ENCODE measurements at regions not wholly inside any gene's neighbourhood (a gene's known extent, or its start where the extent isn't known, plus 50 kb on each side); places are given as distances from the start of the nearest gene placed in this dataset.
"Not testable (repeated sequence)": the region's sequence is repeated elsewhere in the genome, so short reads cannot be mapped to it uniquely, and the experiment has no call there.

DNA sequence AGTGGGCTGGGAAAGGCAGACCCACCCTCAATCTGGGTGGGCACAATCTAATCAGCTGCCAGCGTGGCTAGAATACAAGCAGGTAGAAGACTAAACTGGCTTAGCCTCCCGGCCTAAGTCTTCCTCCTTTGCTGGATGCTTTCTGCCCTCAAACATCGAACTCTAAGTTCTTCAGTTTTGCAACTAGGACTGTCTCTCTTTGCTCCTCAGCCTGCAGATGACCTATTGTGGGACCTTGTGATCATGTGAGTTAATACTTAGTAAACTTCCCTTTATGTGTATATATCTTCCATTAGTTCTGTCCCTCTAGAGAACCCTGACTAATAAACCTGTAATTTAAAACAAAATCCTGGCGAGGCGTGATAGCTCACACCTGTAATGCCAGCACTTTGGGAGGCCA, 51.8 kb upstream of the SLC39A8 start:
- DNase-seq (ENCODE audit: low read depth in 3 of 3, low spot score in 1 of 3): not testable (repeated sequence)

DNA sequence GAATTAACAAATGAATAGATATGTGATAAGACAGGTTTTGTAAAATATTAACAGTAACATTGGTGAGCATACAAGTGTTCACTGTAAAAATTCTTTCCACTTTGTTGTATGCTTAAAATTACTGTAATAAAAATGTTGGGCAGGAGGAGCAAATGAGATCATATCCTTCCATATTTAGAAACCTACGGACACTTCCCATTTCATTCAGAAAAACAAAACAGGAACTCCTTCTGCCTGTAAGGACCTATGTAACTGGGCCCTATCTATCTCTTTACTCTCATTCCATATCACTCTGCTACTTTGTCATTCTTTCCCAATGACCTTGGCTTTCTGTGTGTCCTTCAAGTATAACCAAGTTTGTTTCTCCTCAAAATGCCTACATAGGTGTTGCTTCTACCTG, 53.7 kb upstream of the SLC39A8 start:
- no peak for DNase-seq (ENCODE audit: low read depth in 3 of 3, low spot score in 1 of 3)

DNA sequence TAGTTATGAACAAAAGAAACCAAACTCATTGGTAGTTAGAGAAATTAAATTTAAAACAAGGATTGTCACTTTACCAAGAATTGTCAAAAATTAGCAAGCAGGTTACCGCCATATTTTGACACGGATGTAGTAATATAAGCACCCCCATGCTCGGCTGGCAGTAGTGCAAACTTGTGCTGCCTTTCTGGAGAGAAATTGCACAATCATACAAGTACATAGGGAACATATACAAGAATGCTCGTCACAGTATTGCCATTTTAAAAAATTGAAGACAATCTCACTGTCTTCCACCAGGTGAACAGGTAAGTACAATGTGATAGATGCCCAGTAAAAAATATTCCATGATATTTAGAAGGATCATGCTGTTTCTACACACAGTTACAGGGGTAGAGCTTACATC, 55.6 kb upstream of the SLC39A8 start:
- no peak for DNase-seq (ENCODE audit: low read depth in 3 of 3, low spot score in 1 of 3)

DNA sequence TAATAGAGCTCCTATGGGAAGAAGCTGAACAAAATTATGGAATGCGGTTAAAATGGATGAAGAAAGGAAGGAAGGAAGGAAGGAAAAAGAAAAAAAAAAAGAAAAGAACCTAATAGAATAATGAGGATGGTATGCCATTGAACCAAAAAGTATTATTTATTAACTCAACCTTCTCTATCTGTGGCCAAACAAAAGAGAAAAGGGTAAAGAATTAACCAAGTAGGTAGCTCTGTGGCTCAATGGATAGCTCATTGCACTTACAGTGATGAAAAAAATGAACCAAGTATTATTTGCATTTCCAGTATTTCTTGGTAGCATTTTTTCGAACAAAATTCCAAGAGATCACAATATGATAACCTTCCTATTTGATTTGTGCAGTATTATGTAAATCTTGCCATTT, 56.9 kb upstream of the SLC39A8 start:
- DNase-seq (ENCODE audit: low read depth in 3 of 3, low spot score in 1 of 3): no peak

DNA sequence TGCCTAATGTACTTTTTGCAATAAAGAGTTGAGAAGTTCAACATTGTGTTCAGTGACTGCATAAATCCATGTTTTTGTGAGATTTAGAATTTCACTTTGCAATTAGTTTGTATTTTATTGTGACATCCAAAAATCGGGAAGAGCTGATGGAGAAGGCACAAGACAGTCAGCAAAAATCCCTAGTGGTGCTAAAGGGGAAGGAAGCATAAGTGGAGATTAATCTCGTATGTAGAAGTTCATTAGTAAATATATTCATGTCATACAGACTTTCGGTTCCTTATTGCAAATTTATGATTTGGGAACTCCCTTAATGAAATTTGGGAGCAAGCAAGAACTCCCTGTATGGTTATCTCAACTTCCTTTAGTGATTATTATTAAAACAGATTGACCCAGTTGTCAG, 57.8 kb upstream of the SLC39A8 start:
- no peak for DNase-seq (ENCODE audit: low read depth in 3 of 3, low spot score in 1 of 3)

DNA sequence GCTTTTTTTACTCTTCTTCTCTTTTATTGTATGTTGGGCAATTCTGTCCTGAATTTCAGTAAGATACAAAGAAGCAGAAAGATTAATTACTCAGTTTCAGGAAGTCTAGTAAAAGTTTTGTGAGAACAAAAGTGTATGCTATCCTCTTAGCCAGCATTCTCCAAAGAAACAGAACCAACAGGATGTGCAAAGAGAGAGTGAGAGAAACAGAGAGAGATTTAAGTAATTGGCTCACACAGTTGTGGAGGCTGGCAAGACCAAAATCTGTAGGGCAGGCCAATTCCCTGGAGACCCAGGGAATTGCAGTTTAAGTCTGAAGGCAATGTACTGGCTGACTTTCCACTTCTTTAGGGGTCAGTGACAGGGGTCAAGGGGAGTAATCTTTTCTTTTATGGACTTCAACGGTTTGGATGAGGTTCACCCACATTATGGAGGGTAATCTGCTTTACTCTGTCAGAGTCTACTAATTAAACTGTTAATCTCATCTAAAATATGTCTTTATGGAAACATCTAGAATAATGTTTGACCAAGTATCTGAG, 59.2 kb upstream of the SLC39A8 start:
- DNase-seq (ENCODE audit: low read depth in 3 of 3, low spot score in 1 of 3): no peak

DNA sequence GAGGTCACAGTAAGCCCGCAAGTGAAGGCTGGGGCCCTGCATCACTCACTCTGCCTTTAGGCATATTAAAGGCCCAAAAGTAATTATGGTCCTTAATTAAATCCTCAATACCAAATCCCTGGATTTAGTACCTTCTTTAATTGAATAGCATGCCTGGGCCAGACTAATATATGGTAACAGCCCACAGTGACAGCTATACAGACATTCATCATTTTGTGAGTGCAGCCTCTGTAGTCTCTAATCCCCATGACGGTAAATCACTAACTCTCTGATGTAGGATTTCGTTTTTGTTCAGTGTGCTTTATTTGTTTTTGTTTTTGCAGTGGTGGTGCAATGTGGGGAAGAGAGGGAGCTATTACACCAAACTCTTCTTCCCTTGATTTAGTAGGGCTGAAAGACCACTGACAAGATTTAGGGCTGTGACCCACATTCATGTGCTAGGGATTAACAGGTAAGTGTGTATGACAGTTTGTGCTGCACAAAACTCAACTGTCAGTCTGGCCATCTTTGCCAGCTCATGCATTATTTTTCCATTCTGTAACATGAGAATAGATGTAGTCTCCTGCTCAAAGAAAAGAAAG, 60.6 kb upstream of the SLC39A8 start:
- DNase-seq (ENCODE audit: low read depth in 3 of 3, low spot score in 1 of 3): no peak

DNA sequence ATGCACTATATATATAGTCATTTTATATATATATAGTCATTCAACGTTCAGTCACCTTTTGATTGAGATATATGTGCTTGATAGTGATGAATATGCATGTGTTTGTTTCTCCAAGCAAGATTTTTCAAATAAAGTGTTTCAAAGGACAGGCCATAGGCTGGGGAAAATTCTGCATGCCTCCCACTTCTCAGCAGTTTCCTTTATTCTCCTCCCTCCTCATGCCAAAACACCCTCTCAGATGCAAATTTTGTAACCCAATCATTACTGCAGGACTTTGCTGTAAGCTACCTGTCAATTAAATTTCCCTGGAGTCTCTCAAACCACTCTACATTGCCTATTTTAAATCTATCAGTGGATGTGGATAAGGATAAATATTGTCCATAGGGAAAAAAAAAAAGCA, 65.6 kb upstream of the SLC39A8 start:
- not testable (repeated sequence) for DNase-seq (ENCODE audit: low read depth in 3 of 3, low spot score in 1 of 3)

DNA sequence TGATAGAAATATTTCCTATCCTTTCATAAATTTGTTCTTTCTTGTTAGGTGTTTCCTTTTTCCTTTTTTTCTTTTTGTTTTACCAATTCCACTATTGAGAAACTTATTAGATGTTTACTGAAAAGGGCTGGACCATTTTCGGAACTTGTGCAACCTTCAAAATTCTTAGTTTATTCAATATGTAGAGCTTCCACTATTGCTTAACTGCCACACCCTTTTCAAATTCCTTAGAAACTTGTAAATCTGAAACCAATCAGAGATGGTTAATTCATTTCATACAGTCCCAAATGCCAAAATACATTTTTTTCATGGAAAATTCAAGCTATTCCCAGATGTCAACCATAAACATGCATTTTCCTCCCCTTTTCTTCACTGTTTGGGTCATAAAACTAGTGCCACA, 66.1 kb upstream of the SLC39A8 start:
- DNase-seq (ENCODE audit: low read depth in 3 of 3, low spot score in 1 of 3): no peak

DNA sequence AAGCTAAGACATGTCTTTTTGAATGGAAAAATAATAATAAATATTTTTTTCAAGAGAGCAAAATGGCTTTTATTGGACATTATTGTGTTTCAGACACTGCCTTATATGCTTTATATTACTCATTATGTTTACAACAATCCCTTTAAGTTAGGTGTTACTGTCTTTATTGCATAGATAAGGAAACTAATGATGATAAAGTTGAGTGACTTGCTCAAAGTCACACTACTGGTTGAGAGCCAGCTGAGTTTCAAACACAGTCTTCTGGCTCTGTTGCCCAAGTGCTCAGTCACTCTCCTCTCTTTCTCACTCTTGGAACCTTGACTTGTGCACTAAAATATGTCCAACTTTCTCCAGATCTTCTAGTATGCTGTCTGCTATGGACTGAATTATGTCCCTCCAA, 71.5 kb upstream of the SLC39A8 start:
- DNase-seq (ENCODE audit: low read depth in 3 of 3, low spot score in 1 of 3): no peak

DNA sequence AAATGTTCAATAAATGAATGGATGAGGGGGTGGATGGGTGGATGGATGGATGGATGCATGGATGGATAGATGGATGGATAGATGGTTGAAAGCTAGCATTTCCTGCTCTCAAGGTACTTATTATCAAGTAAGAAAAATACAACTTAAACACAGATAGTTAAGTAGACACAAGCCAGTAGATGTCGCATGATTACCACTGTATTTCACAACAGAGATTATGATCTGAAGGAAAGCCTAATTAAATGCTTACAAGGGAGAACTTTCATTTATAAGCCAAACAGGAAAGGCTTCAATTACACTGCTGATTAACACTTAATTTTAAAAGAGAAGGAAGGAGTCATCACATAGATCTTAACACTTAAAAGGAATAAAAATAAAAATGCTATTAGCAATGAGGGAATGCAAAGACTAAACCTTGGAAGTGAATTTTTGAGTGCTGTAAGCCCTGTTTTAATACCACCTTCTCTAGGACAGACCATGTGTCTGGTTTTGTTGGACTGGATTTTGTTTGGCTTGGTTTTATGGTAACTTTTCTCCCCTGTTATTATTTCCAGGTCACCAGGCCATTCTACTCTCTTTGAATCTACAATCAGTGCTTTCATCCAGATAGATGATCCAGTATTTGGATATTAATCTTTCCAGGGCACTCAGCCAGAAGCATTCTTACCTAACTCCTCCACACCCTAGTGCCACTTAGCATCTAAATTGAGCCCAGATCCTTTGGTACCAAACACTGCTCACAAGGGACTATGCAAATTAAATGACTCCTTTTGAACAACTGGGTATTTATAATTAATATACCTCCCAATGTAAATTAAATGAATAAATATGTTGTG, 75.5 kb upstream of the SLC39A8 start:
- DNase-seq (ENCODE audit: low read depth in 3 of 3, low spot score in 1 of 3): no peak

DNA sequence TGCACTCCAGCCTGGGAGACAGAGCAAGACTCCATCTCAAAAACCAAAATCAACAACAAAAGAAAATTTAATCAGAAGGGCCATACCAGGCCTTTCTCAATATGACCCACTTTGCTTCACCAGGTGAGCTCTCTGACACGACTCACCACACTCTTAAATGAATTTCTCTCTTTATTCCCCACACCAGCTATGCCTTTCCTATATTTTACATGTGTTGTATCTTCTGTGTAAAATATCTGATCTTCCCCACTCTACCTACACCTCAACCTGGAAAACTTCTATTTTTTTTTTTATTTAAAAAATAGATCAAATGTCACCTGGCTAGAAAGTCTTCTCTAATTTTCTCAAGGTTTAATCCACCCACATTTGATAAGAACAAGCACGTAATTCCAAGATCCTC, 77.6 kb upstream of the SLC39A8 start:
- DNase-seq (ENCODE audit: low read depth in 3 of 3, low spot score in 1 of 3): no peak

DNA sequence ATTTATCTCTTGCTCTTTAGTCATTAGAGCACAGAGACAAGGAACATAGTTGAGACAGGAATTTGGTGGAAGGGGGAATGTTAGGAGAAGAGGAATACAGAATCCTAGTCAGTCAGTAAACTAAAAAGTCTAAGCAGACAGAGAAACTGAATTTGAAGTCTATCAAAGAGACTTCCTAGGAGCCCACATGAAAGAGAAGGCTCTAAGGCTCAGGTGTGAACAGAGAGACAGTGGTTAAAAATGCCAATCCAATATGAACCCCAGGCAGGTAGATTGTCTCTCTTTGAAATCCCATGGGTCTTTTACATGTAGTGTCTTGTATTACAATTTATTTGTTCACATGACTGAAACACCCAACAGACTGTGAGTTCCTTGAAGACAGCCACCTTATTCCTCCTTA, 77.8 kb upstream of the NFKB1 start:
- no peak for DNase-seq (ENCODE audit: low read depth in 3 of 3, low spot score in 1 of 3)

DNA sequence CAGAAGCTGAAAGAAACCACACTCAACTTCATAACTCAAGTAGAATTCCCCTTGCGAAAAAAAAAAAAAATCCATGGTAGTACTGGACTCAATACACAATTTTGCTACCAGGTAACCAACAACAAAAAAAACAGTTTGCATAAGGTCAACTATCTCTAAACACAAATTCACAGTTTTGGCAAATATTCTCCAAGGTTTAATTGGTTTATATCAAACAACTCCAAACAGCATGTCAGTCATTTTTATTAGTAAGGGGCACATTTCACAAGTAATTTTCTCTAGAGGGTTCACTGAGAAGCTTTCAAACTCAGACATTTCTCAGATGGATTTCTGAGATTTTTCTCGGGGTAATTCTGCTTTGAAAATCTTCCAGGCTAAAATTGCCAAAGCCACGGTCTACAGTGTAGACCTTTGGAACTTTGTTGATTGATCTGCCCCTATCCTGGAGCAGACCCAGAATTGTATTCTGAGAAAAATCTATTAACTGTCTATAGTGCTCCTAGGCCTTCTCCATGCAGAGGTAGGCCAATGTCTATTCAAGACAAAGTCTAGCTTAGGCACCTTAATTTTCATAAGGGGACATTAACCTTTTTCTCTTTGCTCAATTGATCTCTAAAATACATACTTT, 73.7 kb upstream of the NFKB1 start:
- no peak for DNase-seq (ENCODE audit: low read depth in 3 of 3, low spot score in 1 of 3)

DNA sequence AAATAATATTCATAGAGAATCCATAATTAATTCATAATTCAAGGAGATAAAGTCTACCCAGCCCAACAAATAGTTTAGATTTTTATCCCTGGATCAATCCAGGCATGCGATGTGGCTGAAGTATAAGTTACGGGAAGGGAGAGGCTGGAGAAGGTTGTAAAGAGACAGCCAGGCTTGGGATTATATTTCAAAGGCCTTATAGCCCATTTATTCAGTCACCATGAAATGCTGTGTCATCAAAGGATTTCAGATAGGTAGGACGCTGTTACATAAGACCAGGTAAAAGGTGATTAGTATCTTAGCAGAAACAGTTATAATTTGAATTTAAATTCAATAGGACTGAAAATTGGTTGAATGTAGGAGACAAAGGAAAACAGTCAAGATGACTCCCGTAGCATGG, 73.0 kb upstream of the NFKB1 start:
- no peak for DNase-seq (ENCODE audit: low read depth in 3 of 3, low spot score in 1 of 3)

DNA sequence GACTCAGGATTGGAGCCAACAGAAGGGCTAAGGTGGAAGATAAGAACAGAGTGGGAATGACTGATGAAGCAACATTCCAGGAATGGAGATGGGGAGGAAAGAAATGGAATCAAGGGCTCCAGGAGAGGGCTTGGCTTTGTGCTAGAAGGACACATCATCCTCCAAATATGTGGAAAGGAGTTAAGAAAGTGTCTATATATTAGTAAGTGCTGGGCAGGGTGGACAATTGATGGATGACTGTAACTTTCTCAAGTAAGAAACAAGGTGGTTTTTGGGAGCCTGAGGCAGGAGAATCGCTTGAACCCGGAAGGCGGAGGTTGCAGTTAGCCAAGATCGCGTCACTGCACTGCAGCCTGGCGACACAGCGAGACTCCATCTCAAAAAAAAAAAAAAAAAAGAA, 71.6 kb upstream of the NFKB1 start:
- DNase-seq (ENCODE audit: low read depth in 3 of 3, low spot score in 1 of 3): no peak

DNA sequence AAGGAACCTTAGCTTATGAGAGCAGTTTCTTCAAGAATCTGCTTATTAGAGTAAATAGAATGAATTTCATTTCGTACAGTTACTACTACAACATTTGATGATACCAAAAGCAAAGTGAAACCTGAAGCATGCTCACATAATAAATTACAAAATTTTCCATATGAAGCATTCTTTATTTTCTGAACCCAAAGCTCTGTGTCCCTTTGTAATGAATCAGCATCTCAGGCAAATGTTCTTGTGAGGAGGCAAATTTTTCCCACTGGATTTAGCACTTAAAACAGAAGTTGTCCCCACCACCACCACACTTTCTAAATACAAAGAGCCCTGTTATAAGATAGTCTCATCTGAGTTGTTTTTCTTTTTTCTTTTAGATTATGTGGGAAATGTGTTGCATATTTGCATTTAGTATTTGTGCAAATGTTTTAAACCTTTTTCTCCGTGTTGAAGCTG, 70.7 kb upstream of the NFKB1 start:
- no peak for DNase-seq (ENCODE audit: low read depth in 3 of 3, low spot score in 1 of 3)

DNA sequence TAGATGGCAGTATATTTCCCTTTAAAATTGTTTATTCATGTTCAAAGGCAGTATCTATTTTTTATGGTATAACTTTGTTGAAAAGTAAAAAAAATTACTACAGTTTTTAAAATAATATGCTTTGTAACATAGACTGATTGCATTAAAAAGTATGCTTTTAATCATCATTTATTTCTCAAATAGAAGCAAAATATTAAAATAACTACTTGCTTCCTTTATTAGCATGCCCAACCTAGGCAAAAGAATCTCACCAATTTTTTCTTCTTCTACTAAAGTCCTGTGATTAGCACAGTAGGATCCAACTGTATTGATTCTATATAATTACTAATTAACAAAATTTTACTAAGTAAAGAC, 69.6 kb upstream of the NFKB1 start:
- no peak for DNase-seq (ENCODE audit: low read depth in 3 of 3, low spot score in 1 of 3)

DNA sequence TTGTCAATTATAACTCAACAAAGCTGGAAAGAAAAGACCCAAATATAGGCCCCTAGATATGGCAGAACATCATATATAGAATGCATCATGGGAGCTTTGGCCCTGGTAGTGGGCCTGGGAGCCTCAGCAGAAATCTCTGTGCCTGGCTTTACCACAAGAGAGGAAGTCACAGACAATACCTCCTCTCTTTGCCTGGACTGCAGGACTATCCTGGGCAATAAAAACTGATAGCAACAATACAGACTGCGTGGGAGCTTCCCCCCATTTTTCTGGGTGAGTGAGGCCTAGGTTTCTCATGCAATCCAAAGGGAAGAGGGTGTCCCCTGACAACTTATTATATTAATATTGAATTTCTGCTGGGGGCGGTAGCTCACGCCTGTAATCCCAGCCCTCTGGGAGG, 64.0 kb upstream of the NFKB1 start:
- no peak for DNase-seq (ENCODE audit: low read depth in 3 of 3, low spot score in 1 of 3)

DNA sequence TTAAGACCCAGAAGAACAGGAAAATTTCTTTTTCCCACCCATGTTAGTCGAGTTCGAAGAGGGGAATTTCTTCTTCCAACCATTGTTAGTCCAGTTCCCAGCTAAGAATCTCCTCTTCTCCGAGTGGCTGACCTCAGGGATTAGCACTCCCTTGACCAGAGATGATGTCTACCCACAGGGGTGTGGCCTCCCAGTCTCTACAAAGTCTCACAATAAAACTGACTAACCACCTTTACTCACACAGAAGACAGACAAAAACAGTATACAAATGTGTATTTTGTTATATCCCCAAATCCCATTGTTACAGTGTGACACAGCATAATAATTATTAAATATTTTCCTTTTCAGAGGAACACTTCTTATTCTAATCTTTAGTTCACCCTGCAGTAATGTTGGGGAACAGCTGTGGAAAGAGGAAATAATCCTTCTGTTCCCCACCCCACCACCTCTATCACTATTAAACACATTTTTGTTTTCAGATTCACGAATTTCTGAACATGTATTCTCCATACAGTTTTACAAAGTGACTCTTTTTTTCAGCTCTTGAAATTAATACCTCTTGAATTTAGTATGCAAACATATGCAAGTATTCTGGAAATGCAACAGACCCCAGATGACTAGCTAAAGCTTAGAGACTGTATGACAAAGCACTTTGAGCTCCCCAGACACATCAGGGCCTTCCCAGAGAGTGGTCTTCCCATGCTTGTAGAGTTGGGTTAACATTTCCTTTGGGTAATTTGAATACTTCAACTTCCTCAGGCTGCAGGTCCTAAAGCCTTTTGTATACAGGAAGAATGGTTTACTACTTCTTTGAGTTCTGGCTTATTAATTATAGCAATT, 62.5 kb upstream of the NFKB1 start:
- DNase-seq (ENCODE audit: low read depth in 3 of 3, low spot score in 1 of 3): no peak

DNA sequence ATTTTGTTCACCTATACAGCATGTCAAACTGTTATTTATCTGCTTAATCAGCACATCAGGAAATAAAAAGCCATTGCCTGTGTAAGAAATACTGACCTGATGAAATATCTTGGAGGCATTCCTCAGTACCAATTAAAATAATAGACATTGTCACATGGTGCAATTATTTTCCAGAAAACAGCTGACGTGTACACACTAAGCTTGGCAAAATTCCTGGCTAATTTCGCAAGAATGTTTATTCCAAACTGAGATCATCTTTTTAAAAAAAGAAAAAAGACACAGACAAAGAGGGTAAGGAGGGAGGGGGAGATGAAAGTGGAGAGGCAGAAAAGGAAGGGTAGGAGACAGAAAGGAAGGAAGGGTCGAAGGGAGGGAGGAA, 61.9 kb upstream of the NFKB1 start:
- no peak for DNase-seq (ENCODE audit: low read depth in 3 of 3, low spot score in 1 of 3)

DNA sequence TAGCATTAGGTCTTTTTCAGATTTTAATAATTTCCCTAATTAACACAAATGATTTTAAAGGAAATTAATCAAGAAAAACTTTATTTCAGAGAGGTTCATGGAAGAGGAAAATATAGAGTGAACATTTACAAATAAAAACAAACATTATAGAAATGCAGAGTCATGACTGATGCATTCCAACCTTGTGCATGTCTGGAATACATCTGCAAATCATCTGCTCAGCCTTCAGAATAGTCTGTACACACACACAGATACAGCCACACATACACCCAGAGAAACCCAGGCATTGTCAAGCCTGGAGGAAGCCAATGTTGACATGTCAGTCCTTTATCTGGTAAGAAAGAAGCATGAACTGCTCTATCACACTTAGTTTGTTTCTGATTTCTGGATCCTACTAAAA, 61.3 kb upstream of the NFKB1 start:
- no peak for DNase-seq (ENCODE audit: low read depth in 3 of 3, low spot score in 1 of 3)

Data from stimulated activated CD4-positive, alpha-beta T cell treated with anti-CD3 and anti-CD28 coated beads, TNF-alpha, amount 100 ng/mL, for 1 hour (primary cell).